GM21528 (cell line): ENCODE measurements at regions not wholly inside any gene's neighbourhood (a gene's known extent, or its start where the extent isn't known, plus 50 kb on each side); places are given as distances from the start of the nearest gene placed in this dataset.

ENCODE experiments used
- ATAC-seq: cut with Tn5 transposase; IDR thresholded peaks from one replicate; pipeline ENCODE4 v1.9.1; 2021; ENCODE audit warnings: mild to moderate bottlenecking, moderate library complexity; ENCODE audit not compliant: unreplicated experiment, low FRiP score

GRCh38 chr15:95394186-95395067 lies 936.1 kb upstream of the NR2F2 start:
- no peak for ATAC-seq

DNA sequence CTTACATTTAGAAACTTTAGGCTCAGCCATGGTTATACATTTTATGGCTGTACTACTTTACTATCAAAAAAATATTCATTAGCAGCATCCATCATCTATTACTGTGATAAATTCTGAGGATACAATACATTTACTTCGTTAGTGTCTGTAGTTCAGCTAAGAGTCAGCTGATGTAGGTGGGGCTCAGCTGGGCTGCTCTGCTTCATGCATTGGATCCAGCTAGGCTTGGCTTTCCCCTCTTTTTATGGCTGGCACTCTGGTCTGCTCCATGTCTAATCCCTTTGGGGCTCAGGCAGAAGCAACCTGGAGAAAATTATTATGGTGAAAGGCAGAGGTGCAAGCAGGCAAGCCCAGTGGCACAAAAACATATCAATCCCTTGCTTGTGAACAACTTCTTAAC lies 930.1 kb upstream of the NR2F2 start:
- ATAC-seq: no peak

- ATAC-seq: no peak
Observed at GRCh38 chr15:95401587-95401986, 928.9 kb upstream of the NR2F2 start.

DNA sequence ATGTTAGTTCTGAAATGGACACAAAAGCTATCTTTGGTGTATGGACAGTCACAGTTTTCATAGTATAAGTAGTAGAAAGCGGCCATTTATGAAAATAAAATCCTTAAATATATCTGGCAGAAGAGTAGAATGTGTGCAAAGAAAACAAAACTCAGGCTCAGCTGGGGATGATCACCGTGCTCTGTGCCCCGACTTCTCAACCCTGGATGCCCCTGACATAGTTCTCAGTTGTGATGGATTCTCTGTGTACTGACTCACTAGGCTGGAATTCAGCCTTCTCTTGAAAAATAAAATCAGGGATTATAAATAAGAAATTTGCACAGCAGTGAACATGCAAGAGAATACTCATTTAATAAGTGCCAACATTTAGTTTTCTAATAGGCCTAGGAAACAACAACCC lies 925.1 kb upstream of the NR2F2 start:
- ATAC-seq: no peak

- no peak for ATAC-seq
Observed at GRCh38 chr15:95407534-95407933, 923.0 kb upstream of the NR2F2 start.

DNA sequence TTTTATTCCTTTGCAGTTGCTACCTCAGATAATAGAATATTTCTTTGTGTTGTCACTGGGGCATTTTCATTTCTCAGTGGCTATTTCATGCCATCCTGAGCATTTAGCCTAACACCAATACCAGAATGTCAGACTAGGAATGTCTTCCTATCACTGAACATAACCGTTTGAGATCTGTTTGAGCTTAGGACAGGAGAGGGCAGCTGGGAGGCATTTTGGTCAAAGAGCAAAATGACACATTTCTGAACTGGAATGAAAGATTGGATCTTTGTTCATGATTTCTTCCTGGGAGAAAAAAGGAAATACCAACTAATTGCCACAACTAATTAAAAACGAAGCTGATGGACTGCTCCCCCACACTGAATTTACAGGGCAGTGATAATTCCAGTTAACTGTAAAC lies 921.3 kb upstream of the NR2F2 start:
- no peak for ATAC-seq

- ATAC-seq: no peak
Observed at GRCh38 chr15:95409626-95410310, 920.7 kb upstream of the NR2F2 start.

DNA sequence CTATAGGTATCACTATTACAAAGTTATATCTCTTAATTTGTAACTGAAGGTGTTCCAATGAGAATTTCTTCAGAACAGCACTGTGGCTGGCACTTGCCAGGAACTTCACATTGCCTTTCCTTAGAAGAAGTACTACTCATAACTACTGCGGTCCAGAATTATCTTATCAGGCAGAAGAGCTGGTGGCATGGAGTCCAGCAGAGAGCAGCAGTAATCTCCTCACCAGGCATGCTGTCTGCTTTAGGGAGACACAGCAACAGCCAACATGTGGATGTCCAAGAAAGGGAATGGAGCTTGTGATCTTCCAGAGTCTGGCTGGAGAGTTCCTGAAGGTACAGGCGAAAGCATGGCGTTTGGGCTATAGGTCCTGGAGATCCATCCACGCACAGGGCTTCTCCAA lies 919.7 kb upstream of the NR2F2 start:
- ATAC-seq: no peak

- ATAC-seq: no peak
Observed at GRCh38 chr15:95416576-95416975, 913.9 kb upstream of the NR2F2 start.

- ATAC-seq: no peak
Observed at GRCh38 chr15:95417761-95418160, 912.7 kb upstream of the NR2F2 start.

GRCh38 chr15:95422255-95422654 lies 908.2 kb upstream of the NR2F2 start:
- no peak for ATAC-seq

DNA sequence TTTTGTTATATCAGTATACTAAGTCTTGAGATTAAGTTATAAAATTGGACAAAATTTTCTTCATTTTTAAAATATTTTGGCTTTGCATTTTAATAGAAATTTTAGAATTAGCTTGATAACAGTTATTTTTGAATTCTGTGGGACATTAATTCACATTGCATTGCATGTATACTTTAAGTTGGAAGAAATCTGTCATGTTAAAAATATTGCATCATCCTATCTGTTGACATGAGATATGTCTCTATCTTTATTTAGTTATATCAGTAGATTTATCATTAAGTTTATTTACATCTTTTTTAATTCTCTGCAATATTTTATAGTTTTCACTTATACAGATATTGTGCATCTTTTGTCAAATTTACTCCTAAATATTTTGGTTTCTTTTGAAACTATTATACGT lies 904.6 kb upstream of the NR2F2 start:
- no peak for ATAC-seq

- ATAC-seq: no peak
Observed at GRCh38 chr15:95429345-95429744, 901.2 kb upstream of the NR2F2 start.

GRCh38 chr15:95431518-95431917 lies 899.0 kb upstream of the NR2F2 start:
- no peak for ATAC-seq

DNA sequence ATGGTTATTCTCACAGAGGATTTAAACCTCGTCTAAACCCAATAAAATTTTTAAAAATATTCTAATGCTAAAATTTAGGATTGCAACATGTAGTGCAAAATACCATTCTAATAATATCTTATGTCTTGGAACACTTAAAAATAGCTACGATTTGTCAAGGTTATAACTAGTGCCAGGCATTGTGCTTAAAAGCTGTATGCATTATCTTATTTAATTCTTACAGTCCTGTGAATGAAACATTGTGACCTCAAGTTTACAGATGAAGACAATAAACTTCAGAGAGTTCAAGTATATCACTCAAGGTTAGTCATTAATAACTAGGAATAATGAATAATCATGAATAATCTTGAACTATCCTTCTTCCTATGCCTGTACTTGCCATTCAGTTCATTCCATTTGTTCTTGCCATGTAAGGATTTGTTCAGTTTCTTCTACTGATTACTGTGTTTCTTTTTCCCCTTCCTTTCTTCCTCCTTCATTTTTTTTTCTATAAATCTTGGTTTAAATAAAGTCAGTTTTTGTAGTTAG lies 897.6 kb upstream of the NR2F2 start:
- no peak for ATAC-seq

GRCh38 chr15:95439922-95440376 lies 890.6 kb upstream of the NR2F2 start:
- ATAC-seq: no peak

GRCh38 chr15:95440712-95441111 lies 889.8 kb upstream of the NR2F2 start:
- ATAC-seq: no peak

DNA sequence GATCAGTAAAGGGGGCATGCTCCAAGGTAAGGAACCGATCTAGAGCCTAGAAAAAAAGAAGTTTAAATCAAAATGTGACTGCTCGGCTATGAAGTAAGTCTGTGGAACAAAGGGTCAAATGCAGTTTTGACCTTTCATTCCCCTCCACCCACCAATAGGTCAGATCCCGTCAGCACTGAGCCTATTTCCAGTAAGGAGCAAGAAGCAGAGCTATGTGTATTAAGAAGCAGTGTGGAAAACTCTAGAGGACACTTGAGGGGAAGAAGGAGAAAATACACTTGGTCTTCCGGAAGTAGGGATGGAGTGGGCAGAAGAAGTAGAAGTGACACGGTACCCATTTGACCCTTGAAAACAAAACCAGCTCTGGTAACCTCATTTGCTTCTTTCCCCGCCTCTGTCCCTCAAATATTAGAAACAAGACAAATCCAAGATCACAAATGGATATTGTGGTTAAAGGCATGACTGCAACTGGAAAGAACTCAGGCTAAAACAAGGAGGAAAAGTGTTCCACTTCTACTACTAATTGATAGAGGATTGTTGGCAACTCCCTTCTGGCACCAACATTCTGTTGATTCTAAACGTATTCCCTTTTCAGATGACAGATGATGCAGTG lies 888.3 kb upstream of the NR2F2 start:
- no peak for ATAC-seq

DNA sequence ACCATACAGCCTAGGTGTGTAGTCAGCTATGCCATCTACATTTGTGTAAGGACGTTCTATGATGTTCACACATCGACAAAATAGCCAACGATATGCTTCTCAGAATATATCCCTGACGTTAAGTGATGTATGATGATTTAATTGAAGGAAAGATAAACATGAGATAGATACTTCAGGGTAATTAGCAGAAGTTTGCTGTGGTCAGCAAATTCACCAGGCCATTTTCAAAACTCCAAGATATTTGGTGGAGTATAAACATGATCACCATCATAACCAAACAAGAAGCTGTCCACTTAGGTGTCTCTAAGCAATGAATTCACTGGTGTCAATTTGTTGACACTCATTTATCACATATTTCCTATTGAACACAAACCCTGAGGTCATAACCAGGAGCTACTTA lies 885.6 kb upstream of the NR2F2 start:
- ATAC-seq: no peak

DNA sequence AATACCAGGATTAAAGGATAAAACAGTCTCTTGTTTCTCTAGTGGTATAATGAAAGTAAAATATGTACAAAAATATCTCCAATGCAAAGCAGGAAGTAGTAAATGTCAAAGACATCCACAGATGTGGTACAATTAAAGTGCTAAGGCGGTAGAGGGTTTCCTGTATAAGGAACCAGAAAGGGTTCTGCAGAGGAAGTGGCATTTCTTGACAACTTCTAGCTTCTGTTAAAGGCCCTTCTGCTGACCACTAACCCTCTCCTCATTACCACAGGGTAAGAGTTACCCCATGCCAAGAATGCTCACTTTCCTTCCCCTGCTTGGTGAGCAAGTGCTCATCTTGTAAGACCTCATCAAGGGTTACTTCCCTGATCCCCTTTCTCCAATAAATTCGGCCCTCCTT lies 883.6 kb upstream of the NR2F2 start:
- no peak for ATAC-seq

- no peak for ATAC-seq
Observed at GRCh38 chr15:95447486-95447885, 883.0 kb upstream of the NR2F2 start.
